Left ventricle myocardium inferior (tissue), 1 donor: ENCODE measurements at regions not wholly inside any gene's neighbourhood (a gene's known extent, or its start where the extent isn't known, plus 50 kb on each side); places are given as distances from the start of the nearest gene placed in this dataset.
"Not testable (repeated sequence)": the region's sequence is repeated elsewhere in the genome, so short reads cannot be mapped to it uniquely, and the experiment has no call there.

Source experiments
- DNase-seq: peaks from one replicate; pipeline ENCODE4 v3.0.0-alpha.2; 2020
- H3K27ac ChIP-seq: fragments of 200-600 bp; replicated peaks from 2 replicates; pipeline ENCODE4 v1.8.0; 2021
- H3K27me3 ChIP-seq: fragments of 200-600 bp; 2 replicates; pipeline ENCODE4 v1.8.0; 2021; ENCODE audit warnings: low read depth
- H3K36me3 ChIP-seq: fragments of 200-600 bp; 2 replicates; pipeline ENCODE4 v1.8.0; 2021
- H3K4me1 ChIP-seq: fragments of 200-600 bp; 2 replicates; pipeline ENCODE4 v1.8.0; 2021
- H3K4me3 ChIP-seq: fragments of 200-600 bp; 2 replicates; pipeline ENCODE4 v1.8.0; 2021; ENCODE audit warnings: mild to moderate bottlenecking, moderate library complexity
- H3K9me3 ChIP-seq: fragments of 200-600 bp; replicated peaks from 2 replicates; pipeline ENCODE4 v1.8.0; 2021
- CTCF ChIP-seq: fragments of 200-600 bp; IDR thresholded peaks from 2 replicates; pipeline ENCODE4 v1.8.0; 2021; ENCODE audit warnings: antibody characterized with exemption, mild to moderate bottlenecking, borderline replicate concordance
- intact Hi-C: fragments of 100-400 bp; cut with micrococcal nuclease; formaldehyde crosslinking; loops from one replicate; pipeline ENCODE4 v1.11.0; 2022
- donor health status: DM: no; HTN: yes; CAD: no; lungs with severe emphysema.

GRCh38 chr2:133879703-133880102 is 311.4 kb upstream of the NCKAP5 start:
- Histone ChIP-seq H3K27me3 (peaks cover 7% of the 10 kb centered on the region), H3K4me3 (no peak overlapping the region), H3K27ac (no peak overlapping the region), H3K36me3 (no peaks in the 10 kb centered on the region), H3K4me1 (no peaks in the 10 kb centered on the region), H3K9me3 (no peaks in the 10 kb centered on the region)
- intact Hi-C loops, result no loop called here
- no peak for TF ChIP-seq CTCF
- DNase-seq, result no peak

GRCh38 chr2:133882159-133882558 is 313.9 kb upstream of the NCKAP5 start:
- H3K4me3 ChIP-seq, DNase-seq, intact Hi-C loops, H3K4me1 ChIP-seq, H3K9me3 ChIP-seq, H3K36me3 ChIP-seq, H3K27ac ChIP-seq: not testable (repeated sequence)
- H3K27me3 ChIP-seq, result peaks cover 13% of the 10 kb centered on the region

- peaks cover 6% of the 10 kb centered on the region for H3K4me1 ChIP-seq
- no peaks in the 10 kb centered on the region for H3K36me3 ChIP-seq
- intact Hi-C loops, result loop anchor here (5.0 kb wide), 3 partner anchors 227 to 562 kb away; no protein-coding TSS in a partner anchor
- peaks cover 13% of the 10 kb centered on the region for H3K27me3 ChIP-seq
- no peak overlapping the region for H3K27ac ChIP-seq
- no peak overlapping the region for H3K4me3 ChIP-seq
- no peaks in the 10 kb centered on the region for H3K9me3 ChIP-seq
- peak; percentile 54 for TF ChIP-seq CTCF
- DNase-seq, result no peak
These were observed 316.6 kb upstream of the NCKAP5 start for GRCh38 chr2:133884739-133885381.

- DNase-seq, result no peak
- Histone ChIP-seq H3K9me3 (no peaks in the 10 kb centered on the region), H3K27ac (no peak overlapping the region), H3K36me3 (no peaks in the 10 kb centered on the region), H3K27me3 (peaks cover 13% of the 10 kb centered on the region), H3K4me1 (peaks cover 6% of the 10 kb centered on the region), H3K4me3 (no peak overlapping the region)
- no peak for TF ChIP-seq CTCF
- intact Hi-C loops, result loop anchor here (5.0 kb wide), 3 partner anchors 226 to 561 kb away; no protein-coding TSS in a partner anchor
These were observed 317.6 kb upstream of the NCKAP5 start for GRCh38 chr2:133885847-133886246.

GRCh38 chr2:133886735-133887675 is 318.7 kb upstream of the NCKAP5 start:
- H3K4me1 ChIP-seq, result peaks cover 6% of the 10 kb centered on the region
- H3K9me3 ChIP-seq, result no peaks in the 10 kb centered on the region
- H3K4me3 ChIP-seq, result no peak overlapping the region
- peak; percentile 70 for DNase-seq
- intact Hi-C loops, result loop anchor here (5.0 kb wide), 3 partner anchors 225 to 560 kb away; no protein-coding TSS in a partner anchor
- no peaks in the 10 kb centered on the region for H3K36me3 ChIP-seq
- peaks cover 13% of the 10 kb centered on the region for H3K27me3 ChIP-seq
- no peak overlapping the region for H3K27ac ChIP-seq
- TF ChIP-seq CTCF, result peak; percentile 73
